ENCODE measurements at regions not wholly inside any gene's neighbourhood (a gene's known extent, or its start where the extent isn't known, plus 50 kb on each side); places are given as distances from the start of the nearest gene placed in this dataset.

- Histone ChIP-seq H3K27me3 (ENCODE audit: insufficient read depth, low read depth) (no peaks in the 10 kb centered on the region), H3K4me2 (no peak overlapping the region), H3K79me2 (ENCODE audit: low read depth) (no peaks in the 10 kb centered on the region), H3K9me2 (ENCODE audit: insufficient read depth) (no peaks in the 10 kb centered on the region), H3K9me3 (ENCODE audit: insufficient read depth, low read depth) (no peaks in the 10 kb centered on the region), H4K20me1 (ENCODE audit: insufficient read depth) (no peaks in the 10 kb centered on the region), H3F3A (ENCODE audit: insufficient read depth, low read depth) (no peaks in the 10 kb centered on the region), H3K4me1 (replicated peaks; ENCODE audit: insufficient read depth) (no peaks in the 10 kb centered on the region), H2AFZ (no peak overlapping the region), H3K27ac (no peak overlapping the region), H3K4me3 (no peak overlapping the region), H3K36me3 (ENCODE audit: low read depth) (no peaks in the 10 kb centered on the region)
- BruUV-seq (replicated peaks) = no TSS peak
- no peak for TF ChIP-seq EZH2 (IDR thresholded peaks at IDR 0.05; ENCODE audit: low read depth)
- no peak for TF ChIP-seq CTCF (conservative IDR thresholded peaks at IDR 0.05)
- CTCF ChIA-PET = no interaction called here
- DNase-seq = no peak
- intact Hi-C loops (cut with micrococcal nuclease; ENCODE audit: unreplicated experiment) = no loop called here
- POLR2A ChIA-PET (ENCODE audit: unreplicated experiment) = no interaction called here
Measured at GRCh38 chr17:5843366-5844026, 226.7 kb upstream of the WSCD1 start.

DNA sequence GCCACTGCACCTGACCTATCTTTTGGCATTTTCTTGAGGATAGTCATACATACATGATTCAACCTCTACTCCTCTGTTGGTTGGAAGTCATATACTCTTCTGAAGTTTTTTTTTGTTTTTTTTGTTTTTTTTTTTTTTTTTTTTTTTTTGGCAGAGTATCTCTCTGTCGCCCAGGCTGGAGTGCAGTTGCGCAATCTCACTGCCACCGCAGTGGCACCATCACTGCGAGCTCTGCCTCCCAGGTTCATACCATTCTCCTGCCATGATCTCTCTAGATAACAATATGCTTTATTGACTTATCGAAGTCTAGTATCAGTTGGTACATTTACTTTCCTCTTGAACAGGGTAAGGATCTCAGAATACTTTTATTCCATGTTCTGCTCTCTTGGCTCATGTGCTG is 224.2 kb upstream of the WSCD1 start:
- Histone ChIP-seq H3K4me2 (no peak overlapping the region), H3K4me1 (replicated peaks; ENCODE audit: insufficient read depth) (no peaks in the 10 kb centered on the region), H3K36me3 (ENCODE audit: low read depth) (no peaks in the 10 kb centered on the region), H3K9me3 (ENCODE audit: insufficient read depth, low read depth) (no peaks in the 10 kb centered on the region), H3K27me3 (ENCODE audit: insufficient read depth, low read depth) (no peaks in the 10 kb centered on the region; the same call in 1 of the 2 replicates), H3F3A (ENCODE audit: insufficient read depth, low read depth) (no peaks in the 10 kb centered on the region), H2AFZ (no peak overlapping the region), H3K79me2 (ENCODE audit: low read depth) (no peaks in the 10 kb centered on the region), H3K4me3 (no peak overlapping the region), H3K27ac (no peak overlapping the region), H4K20me1 (ENCODE audit: insufficient read depth) (no peaks in the 10 kb centered on the region), H3K9me2 (ENCODE audit: insufficient read depth) (no peaks in the 10 kb centered on the region)
- ChIA-PET CTCF (no interaction called here), POLR2A (ENCODE audit: unreplicated experiment) (no interaction called here)
- TF ChIP-seq EZH2 (IDR thresholded peaks at IDR 0.05; ENCODE audit: low read depth) = no peak
- TF ChIP-seq CTCF (conservative IDR thresholded peaks at IDR 0.05) = no peak
- no peak for DNase-seq
- intact Hi-C loops (cut with micrococcal nuclease; ENCODE audit: unreplicated experiment) = no loop called here
- no TSS peak for BruUV-seq (replicated peaks)

DNA sequence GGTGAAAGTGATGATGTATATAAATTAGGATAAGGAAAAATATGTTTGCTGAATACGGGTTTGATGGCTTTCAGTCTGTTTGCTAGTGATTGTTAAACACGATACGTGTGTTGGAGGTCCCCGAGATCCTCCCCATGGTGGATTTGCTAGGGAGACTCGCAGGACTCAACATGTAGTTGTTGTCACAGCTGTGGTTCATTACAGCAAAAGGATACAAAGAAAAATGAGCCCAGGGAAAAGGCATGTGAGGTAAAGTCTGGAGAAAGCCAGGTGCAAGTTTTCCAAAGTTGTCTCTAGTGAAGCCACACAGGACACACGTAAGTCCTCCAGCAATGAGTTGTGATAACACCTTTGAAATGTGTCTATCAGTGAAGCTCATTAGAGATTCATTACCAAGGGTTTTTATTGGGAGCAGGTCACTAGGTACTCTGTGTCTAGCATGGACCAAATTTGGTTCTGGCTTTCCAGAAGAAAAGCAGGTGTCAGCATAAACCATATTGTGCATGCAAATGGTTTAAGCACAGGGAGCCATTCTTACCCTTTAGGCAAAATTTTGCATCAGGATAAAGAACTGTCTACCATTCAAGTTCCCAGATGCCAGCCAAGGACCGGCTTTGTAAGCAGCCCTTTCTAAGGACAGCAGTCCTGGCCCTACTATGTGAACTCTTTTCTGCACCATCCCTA is 215.2 kb upstream of the WSCD1 start:
- POLR2A ChIA-PET (ENCODE audit: unreplicated experiment) = interaction anchor here (0.7 kb wide), 1 partner anchor 119 kb away, joined by 9 read pairs; no protein-coding TSS in a partner anchor
- Histone ChIP-seq H3K4me1 (replicated peaks; ENCODE audit: insufficient read depth) (no peaks in the 10 kb centered on the region), H3K79me2 (ENCODE audit: low read depth) (no peaks in the 10 kb centered on the region), H3K27ac (no peak overlapping the region), H3K4me3 (no peak overlapping the region), H3K9me2 (ENCODE audit: insufficient read depth) (no peaks in the 10 kb centered on the region; the same call in 1 of the 2 replicates), H3F3A (ENCODE audit: insufficient read depth, low read depth) (no peaks in the 10 kb centered on the region), H3K9me3 (ENCODE audit: insufficient read depth, low read depth) (no peaks in the 10 kb centered on the region), H2AFZ (no peak overlapping the region), H4K20me1 (ENCODE audit: insufficient read depth) (no peaks in the 10 kb centered on the region), H3K36me3 (ENCODE audit: low read depth) (no peaks in the 10 kb centered on the region), H3K4me2 (no peak overlapping the region), H3K27me3 (ENCODE audit: insufficient read depth, low read depth) (peaks cover 9% of the 10 kb centered on the region; the same call in 1 of the 2 replicates)
- TF ChIP-seq EZH2 (IDR thresholded peaks at IDR 0.05; ENCODE audit: low read depth) = no peak
- TF ChIP-seq CTCF (conservative IDR thresholded peaks at IDR 0.05) = no peak
- CTCF ChIA-PET = no interaction called here
- intact Hi-C loops (cut with micrococcal nuclease; ENCODE audit: unreplicated experiment) = no loop called here
- no TSS peak for BruUV-seq (replicated peaks)
- no peak for DNase-seq
